Activated naive CD4-positive, alpha-beta T cell treated with anti-CD3 and anti-CD28 coated beads, Interleukin-2, amount 50 U/mL, for 72 hours (primary cell): ENCODE measurements at regions not wholly inside any gene's neighbourhood (a gene's known extent, or its start where the extent isn't known, plus 50 kb on each side); places are given as distances from the start of the nearest gene placed in this dataset.

Source experiments
- ATAC-seq, 2 donors: fragments of 150-1000 bp; cut with Tn5 transposase; 2 replicates each; pipeline ENCODE4 v1.10.0; 2021; ENCODE audit warnings: mild to moderate bottlenecking in 2 of 2, moderate library complexity in 2 of 2
- DNase-seq, 2 donors: peaks; one replicate each; pipeline ENCODE4 v3.0.0; 2021 to 2022; ENCODE audit warnings: low spot score in 2 of 2
- H3K27ac Mint-ChIP-seq, 2 donors: one replicate each; pipeline ENCODE4 v1.8.0; 2022; ENCODE audit warnings: mild to moderate bottlenecking in 2 of 2, mixed read lengths in 2 of 2
- H3K36me3 Mint-ChIP-seq, 2 donors: one replicate each; pipeline ENCODE4 v1.8.0; 2022; ENCODE audit warnings: mixed read lengths in 2 of 2
- H3K9me3 Mint-ChIP-seq, 2 donors: one replicate each; pipeline ENCODE4 v1.8.0; 2022; ENCODE audit warnings: mixed read lengths in 2 of 2

- no peaks in the 10 kb centered on the region for H3K36me3 Mint-ChIP-seq
- no peak overlapping the region for H3K27ac Mint-ChIP-seq
- DNase-seq = no peak
- no peak for ATAC-seq
- H3K9me3 Mint-ChIP-seq = peaks cover 16 to 18% of the 10 kb centered on the region in 2 donors
These were observed 216.5 kb upstream of the PEX5L start for GRCh38 chr3:180253283-180253682.

- ATAC-seq = no peak
- no peak for DNase-seq
- H3K36me3 Mint-ChIP-seq = peaks cover 6 to 14% of the 10 kb centered on the region in 2 donors
- no peak overlapping the region for H3K27ac Mint-ChIP-seq
- peaks cover 11 to 13% of the 10 kb centered on the region in 2 donors for H3K9me3 Mint-ChIP-seq
These were observed 227.7 kb upstream of the PEX5L start for GRCh38 chr3:180264479-180264878.

- peaks cover 7 to 8% of the 10 kb centered on the region in 2 donors for H3K9me3 Mint-ChIP-seq
- no peak for ATAC-seq
- no peak overlapping the region for H3K27ac Mint-ChIP-seq
- DNase-seq = no peak
- peaks cover 1 to 7% of the 10 kb centered on the region in 2 donors for H3K36me3 Mint-ChIP-seq
These were observed 228.8 kb upstream of the PEX5L start for GRCh38 chr3:180265551-180265950.

GRCh38 chr3:180267202-180267843 is 230.6 kb upstream of the PEX5L start:
- Mint-ChIP-seq H3K9me3 (peaks cover 0 to 7% of the 10 kb centered on the region in 2 donors), H3K36me3 (no peaks in the 10 kb centered on the region), H3K27ac (peak overlapping the region in 1 of 2 donors; percentile 14)
- ATAC-seq = no peak
- no peak for DNase-seq

GRCh38 chr3:180274536-180274935 is 237.8 kb upstream of the PEX5L start:
- peaks cover 11 to 12% of the 10 kb centered on the region in 2 donors for H3K9me3 Mint-ChIP-seq
- ATAC-seq (no peak), DNase-seq (no peak)
- no peaks in the 10 kb centered on the region for H3K36me3 Mint-ChIP-seq
- H3K27ac Mint-ChIP-seq = no peak overlapping the region

- H3K36me3 Mint-ChIP-seq = no peaks in the 10 kb centered on the region
- no peak overlapping the region for H3K27ac Mint-ChIP-seq
- peaks cover 11 to 12% of the 10 kb centered on the region in 2 donors for H3K9me3 Mint-ChIP-seq
- DNase-seq (no peak), ATAC-seq (no peak)
These were observed 238.4 kb upstream of the PEX5L start for GRCh38 chr3:180275176-180275575.

GRCh38 chr3:180277041-180277440 is 240.3 kb upstream of the PEX5L start:
- ATAC-seq (no peak), DNase-seq (no peak)
- Mint-ChIP-seq H3K27ac (no peak overlapping the region), H3K9me3 (peaks cover 7 to 12% of the 10 kb centered on the region in 2 donors), H3K36me3 (no peaks in the 10 kb centered on the region)

GRCh38 chr3:180278583-180279188 is 241.9 kb upstream of the PEX5L start:
- ATAC-seq = no peak

GRCh38 chr3:180280555-180280954 is 243.8 kb upstream of the PEX5L start:
- Mint-ChIP-seq H3K27ac (no peak overlapping the region), H3K36me3 (no peaks in the 10 kb centered on the region), H3K9me3 (peaks cover 11 to 16% of the 10 kb centered on the region in 2 donors)
- DNase-seq = no peak
- ATAC-seq = no peak

More at GRCh38 chr3:180278583-180279188, 241.9 kb upstream of the PEX5L start:
- Mint-ChIP-seq H3K9me3 (peaks cover 7 to 12% of the 10 kb centered on the region in 2 donors), H3K36me3 (no peaks in the 10 kb centered on the region), H3K27ac (no peak overlapping the region)
- no peak for DNase-seq

GRCh38 chr3:180282386-180282785 is 245.6 kb upstream of the PEX5L start:
- Mint-ChIP-seq H3K9me3 (peaks cover 11 to 16% of the 10 kb centered on the region in 2 donors), H3K27ac (no peak overlapping the region), H3K36me3 (no peaks in the 10 kb centered on the region)
- DNase-seq (no peak), ATAC-seq (no peak)

- Mint-ChIP-seq H3K27ac (no peak overlapping the region), H3K36me3 (no peaks in the 10 kb centered on the region)
- DNase-seq = no peak
These were observed 246.5 kb upstream of the PEX5L start for GRCh38 chr3:180283251-180283650.

GRCh38 chr3:180284331-180285110 is 247.8 kb upstream of the PEX5L start:
- DNase-seq (no peak), ATAC-seq (no peak)
- Mint-ChIP-seq H3K27ac (no peak overlapping the region), H3K9me3 (peaks cover 4% of the 10 kb centered on the region in 2 donors), H3K36me3 (no peaks in the 10 kb centered on the region)

More at GRCh38 chr3:180283251-180283650, 246.5 kb upstream of the PEX5L start:
- no peak for ATAC-seq
- H3K9me3 Mint-ChIP-seq = peaks cover 8 to 10% of the 10 kb centered on the region in 2 donors

- Mint-ChIP-seq H3K36me3 (no peaks in the 10 kb centered on the region), H3K27ac (no peak overlapping the region), H3K9me3 (peaks cover 4% of the 10 kb centered on the region in 2 donors)
- ATAC-seq = no peak
- DNase-seq = no peak
These were observed 251.0 kb upstream of the PEX5L start for GRCh38 chr3:180287703-180288102.

- H3K36me3 Mint-ChIP-seq = no peaks in the 10 kb centered on the region
- ATAC-seq = no peak
- no peak for DNase-seq
- H3K9me3 Mint-ChIP-seq = peaks cover 4% of the 10 kb centered on the region in 2 donors
- no peak overlapping the region for H3K27ac Mint-ChIP-seq
These were observed 252.1 kb upstream of the PEX5L start for GRCh38 chr3:180288816-180289215.

GRCh38 chr3:180290300-180290699 is 253.6 kb upstream of the PEX5L start:
- ATAC-seq (no peak), DNase-seq (no peak)
- Mint-ChIP-seq H3K27ac (no peak overlapping the region), H3K9me3 (peaks cover 2% of the 10 kb centered on the region in 2 donors), H3K36me3 (no peaks in the 10 kb centered on the region)

GRCh38 chr3:180294282-180295027 is 257.7 kb upstream of the PEX5L start:
- H3K27ac Mint-ChIP-seq = no peak overlapping the region

GRCh38 chr3:180295811-180296210 is 259.1 kb upstream of the PEX5L start:
- DNase-seq = no peak
- Mint-ChIP-seq H3K9me3 (peaks cover 3 to 4% of the 10 kb centered on the region in 2 donors), H3K27ac (no peak overlapping the region), H3K36me3 (no peaks in the 10 kb centered on the region)
- no peak for ATAC-seq

More at GRCh38 chr3:180294282-180295027, 257.7 kb upstream of the PEX5L start:
- ATAC-seq (no peak), DNase-seq (no peak)
- no peaks in the 10 kb centered on the region for H3K36me3 Mint-ChIP-seq
- H3K9me3 Mint-ChIP-seq = peaks cover 3 to 4% of the 10 kb centered on the region in 2 donors
